Stimulated activated CD4-positive, alpha-beta T cell treated with anti-CD3 and anti-CD28 coated beads, Interleukin-2, amount 100 ng/mL, for 4 hours (primary cell): ENCODE measurements at regions not wholly inside any gene's neighbourhood (a gene's known extent, or its start where the extent isn't known, plus 50 kb on each side); places are given as distances from the start of the nearest gene placed in this dataset.
A peak's percentile ranks its signal among the peaks of the same experiment; 100 is the strongest.

Experiments used
- DNase-seq: peaks from one replicate; pipeline ENCODE4 v3.0.0-alpha.2; 2020; ENCODE audit warnings: low read depth

DNA sequence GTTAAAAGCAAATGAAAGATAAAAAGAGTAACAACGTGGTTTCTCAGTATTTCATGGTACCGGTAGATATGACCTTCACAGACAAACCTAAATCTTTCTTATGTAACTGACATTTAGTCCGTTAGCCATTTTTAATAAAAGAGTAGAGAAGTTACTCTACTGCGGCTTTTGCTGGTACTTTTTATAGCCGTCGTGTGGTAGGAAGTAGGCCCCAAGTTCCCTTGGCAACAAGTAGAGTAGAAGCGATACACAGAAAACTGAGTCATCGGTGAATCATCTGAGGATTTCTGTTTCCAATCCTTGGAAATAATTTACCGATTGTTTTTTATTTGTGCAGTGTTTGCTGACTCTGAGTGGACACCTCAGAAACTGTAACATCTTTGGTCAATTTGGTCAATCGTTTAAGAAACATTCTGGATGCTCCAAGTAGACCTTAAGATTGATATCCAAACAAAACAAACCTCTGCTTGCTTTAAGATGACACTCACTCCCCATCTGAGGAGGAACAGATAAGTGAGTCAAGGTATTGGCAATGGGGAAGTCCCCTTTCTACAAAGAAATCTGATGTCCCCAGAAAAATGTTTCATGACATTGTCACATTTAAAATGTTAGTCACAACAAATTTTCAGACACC, 63.9 kb upstream of the AHR start:
- peak; percentile 65 for DNase-seq

DNA sequence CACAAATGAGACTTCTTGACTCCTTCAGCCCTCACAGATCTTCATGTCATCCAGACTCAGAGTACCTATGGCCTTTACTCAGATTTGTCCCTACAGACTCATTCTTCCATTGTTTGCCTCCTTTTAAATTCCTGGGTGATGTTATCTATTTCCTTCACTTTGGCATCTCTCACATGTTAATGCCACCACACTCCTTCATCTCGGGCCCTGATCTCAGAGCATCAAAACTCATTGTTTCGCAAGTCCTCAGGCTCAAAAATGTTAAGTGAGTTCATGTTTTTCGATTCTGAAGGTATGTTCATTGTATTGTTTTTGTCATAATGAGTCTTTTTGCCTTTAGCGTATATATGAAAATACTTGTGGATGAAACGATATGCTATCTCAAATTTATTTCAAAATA, 62.3 kb upstream of the AHR start:
- DNase-seq, result no peak

DNA sequence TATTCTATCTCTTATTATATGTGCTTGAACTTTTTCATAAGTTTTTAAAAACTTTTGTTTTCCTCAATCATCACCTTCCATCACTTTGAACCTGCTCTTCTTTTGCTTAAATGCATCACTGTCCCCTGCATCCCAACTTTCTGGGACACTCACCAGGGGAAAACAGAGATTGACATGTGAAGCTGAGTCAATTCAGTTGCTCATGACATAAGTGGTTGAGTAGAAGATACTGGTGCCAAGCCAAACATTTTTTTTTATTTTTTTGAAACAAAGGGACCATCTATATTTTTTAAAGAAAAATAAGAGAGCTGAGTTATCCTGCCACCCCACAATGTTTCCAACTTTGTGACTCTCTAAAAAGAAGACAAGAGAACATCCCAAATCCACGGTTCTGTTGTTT, 61.8 kb upstream of the AHR start:
- DNase-seq, result no peak

DNA sequence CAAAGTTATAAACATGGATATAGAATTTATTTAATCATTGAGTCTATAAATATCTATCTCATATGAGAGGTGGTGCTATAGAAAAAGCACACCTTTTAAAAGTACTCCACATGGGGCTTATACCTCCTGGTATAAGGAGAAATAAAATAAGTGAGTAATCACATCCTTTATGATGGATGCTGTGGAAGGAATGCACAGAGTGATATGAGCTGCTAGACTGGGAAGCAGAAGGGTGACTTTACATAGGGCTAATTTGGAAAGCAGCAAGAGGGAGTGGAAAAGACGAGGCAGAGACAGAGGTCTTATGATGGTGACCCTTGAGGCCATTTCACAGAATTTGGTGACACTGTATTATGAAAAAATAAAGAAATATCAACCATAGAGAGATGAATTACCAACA, 59.4 kb upstream of the AHR start:
- no peak for DNase-seq

DNA sequence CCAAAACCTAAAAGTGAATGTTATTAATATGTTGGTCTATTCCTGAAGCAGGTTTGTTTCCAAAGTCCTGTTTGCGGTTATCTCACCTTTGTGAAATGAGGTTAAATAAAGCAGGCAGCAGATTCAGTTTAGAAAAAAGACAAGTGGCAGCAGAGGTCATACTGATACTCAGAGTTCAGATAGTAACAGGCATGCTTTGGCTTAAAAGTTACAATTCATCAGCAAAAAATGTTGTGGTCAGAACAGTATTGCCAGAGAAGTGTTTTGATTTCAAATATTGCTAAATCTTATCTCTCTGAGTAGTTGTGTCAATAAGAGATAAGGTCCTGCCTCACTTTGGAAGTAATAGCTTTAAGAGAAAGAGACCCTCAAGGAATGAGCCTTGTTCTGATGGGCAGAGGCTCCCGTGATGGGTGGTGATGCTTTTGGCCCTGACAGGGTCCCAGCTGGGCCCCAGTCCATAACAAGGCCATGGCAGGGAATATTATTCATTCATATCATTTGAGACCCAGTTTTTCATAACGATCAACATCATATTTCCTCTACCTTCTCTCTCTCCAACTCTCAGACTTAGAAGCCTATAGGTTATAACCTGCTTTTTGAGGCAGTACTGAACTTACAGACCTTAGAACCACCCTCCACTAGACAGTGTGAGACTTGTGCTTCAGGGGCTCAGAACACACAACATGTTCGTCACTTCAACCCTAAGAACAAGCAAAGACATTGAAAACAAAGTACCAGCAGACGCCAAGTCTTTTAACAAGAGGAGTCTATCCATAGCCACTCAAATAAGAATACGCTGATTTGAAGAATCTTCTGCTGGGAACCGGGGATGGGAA, 58.5 kb upstream of the AHR start:
- DNase-seq, result no peak

DNA sequence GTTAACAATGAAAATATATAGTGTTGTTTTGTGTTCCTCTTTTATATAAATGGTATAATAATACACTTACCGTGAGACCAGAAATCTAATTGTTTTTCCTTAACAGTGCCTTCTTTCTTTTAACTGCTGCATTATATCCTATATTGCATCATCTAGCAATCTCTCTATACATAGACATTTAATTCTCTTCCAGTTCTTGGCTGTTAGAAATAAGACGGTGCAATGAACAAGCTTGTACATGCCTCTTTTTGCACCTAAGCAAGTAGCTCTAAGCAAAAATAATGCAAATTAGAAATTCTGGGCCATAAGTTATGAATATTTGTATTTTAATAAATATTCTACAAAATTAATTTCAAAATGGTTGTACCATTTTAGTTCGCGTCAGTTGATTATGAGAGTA, 55.9 kb upstream of the AHR start:
- DNase-seq, result no peak

DNA sequence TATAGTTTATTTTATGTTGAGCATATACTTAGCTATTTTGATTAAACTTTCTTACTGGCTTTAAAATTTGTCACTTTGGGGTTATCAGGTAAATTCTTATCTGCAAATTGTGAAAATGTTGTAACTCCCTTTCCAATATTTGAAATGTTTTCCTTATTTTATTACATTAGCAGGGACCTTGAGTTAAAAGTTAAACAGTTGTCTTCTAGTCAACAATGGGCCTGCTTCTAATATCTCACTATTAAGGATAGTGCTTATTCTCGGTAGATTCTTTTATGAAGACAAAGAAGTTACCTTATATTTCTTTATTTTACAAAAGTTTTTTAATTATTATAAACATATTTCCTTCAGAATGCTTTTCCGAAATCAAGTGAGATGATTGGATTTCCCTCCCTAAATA, 53.7 kb upstream of the AHR start:
- no peak for DNase-seq

DNA sequence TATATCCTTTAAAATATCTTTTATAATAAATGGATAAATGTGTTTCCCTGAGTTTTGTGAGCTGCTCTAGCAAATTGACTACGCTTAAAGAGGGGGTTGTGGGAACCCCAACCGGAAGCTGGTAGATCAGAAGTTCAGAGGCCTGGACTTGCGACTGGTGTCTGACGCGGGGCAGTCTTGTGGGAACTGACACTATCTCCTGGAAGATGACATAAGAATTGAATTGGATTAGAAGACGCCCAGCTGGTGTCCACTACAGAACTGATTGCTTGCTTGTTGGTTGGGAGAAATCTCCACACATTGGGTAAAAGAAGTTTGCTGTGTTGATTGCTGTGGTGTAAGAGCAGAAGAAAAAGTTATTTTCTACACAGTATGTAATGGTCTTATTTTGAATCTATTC, 51.1 kb upstream of the AHR start:
- DNase-seq, result no peak

DNA sequence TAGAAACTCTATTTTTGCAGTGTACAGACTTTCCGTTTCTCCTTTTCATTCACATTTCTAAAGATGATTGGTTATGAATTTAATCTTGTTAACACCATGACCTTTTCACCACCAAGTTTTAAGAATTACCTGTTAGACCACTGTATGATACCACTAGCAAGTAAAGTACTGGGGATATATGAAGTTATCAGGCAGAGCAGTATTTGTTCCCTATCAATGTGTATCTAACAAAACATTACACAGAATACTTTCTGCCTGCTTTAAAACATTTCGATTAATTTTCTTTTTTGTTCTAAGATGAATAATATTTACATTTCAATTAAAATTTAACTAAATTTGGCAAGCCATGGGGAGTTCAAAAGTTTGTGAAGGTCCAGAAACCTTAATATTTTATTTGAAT, 49.9 kb upstream of the AHR start:
- DNase-seq, result no peak
